WTC11 (cell line): ENCODE measurements at regions not wholly inside any gene's neighbourhood (a gene's known extent, or its start where the extent isn't known, plus 50 kb on each side); places are given as distances from the start of the nearest gene placed in this dataset.

Experiments used
- ATAC-seq: fragments of 200-7000 bp; cut with Tn5 transposase; 2 replicates; pipeline ENCODE4 v1.10.0; 2021; ENCODE audit warnings: mild to moderate bottlenecking, moderate library complexity
- CTCF ChIA-PET: fragments of 300-600 bp; sonication (Branson Sonifier 250); formaldehyde crosslinking; loops from one replicate; lab custom pipeline; 2021; ENCODE audit warnings: antibody characterized with exemption; lab: Charles Lee
- POLR2A ChIA-PET: fragments of 350-600 bp; sonication (Branson Sonifier 250); formaldehyde crosslinking; loops from one replicate; lab custom pipeline; 2021; ENCODE audit warnings: antibody characterized with exemption; lab: Charles Lee
- DNase-seq: peaks from one replicate; pipeline ENCODE4 v3.0.0; 2021; ENCODE audit warnings: low spot score
- H3K27ac Mint-ChIP-seq: 2 replicates; pipeline ENCODE4 v1.8.0; 2021; ENCODE audit warnings: mixed read lengths
- H3K27me3 Mint-ChIP-seq: 2 replicates; pipeline ENCODE4 v1.8.0; 2021; ENCODE audit warnings: low read depth, mild to moderate bottlenecking, moderate library complexity, mixed read lengths
- H3K36me3 Mint-ChIP-seq: 2 replicates; pipeline ENCODE4 v1.8.0; 2021; ENCODE audit warnings: mixed read lengths
- H3K4me1 Mint-ChIP-seq: 2 replicates; pipeline ENCODE4 v1.8.0; 2022; ENCODE audit warnings: mixed read lengths
- H3K4me3 Mint-ChIP-seq: 2 replicates; pipeline ENCODE4 v1.8.0; 2021; ENCODE audit warnings: mild to moderate bottlenecking, moderate library complexity, mixed read lengths
- H3K9me3 Mint-ChIP-seq: 2 replicates; pipeline ENCODE4 v1.8.0; 2021; ENCODE audit warnings: mixed read lengths
- ERG ChIP-seq: fragments of 250-450 bp; sonication (Bioruptor Pico); IDR thresholded peaks from 2 replicates; pipeline ENCODE4 v1.8.0; 2021; ENCODE audit warnings: mild to moderate bottlenecking
- HMGA2 ChIP-seq: fragments of 250-450 bp; sonication (Bioruptor Pico); IDR thresholded peaks from 2 replicates; pipeline ENCODE4 v1.4.0; 2021; ENCODE audit warnings: mild to moderate bottlenecking, moderate library complexity
- IRF1 ChIP-seq: sonication (generic); formaldehyde crosslinking; IDR thresholded peaks from 2 replicates; pipeline ENCODE4 v1.8.0; 2023; ENCODE audit warnings: missing genetic modification reagents
- IRF2 ChIP-seq: sonication (generic); formaldehyde crosslinking; IDR thresholded peaks from 2 replicates; pipeline ENCODE4 v1.8.0; 2022; ENCODE audit warnings: low read depth, missing genetic modification reagents, borderline replicate concordance
- JAZF1 ChIP-seq: fragments of 250-450 bp; sonication (Bioruptor Pico); IDR thresholded peaks from 2 replicates; pipeline ENCODE4 v1.9.0; 2021; ENCODE audit warnings: moderate library complexity, mild to moderate bottlenecking, inconsistent platforms
- MXD4 ChIP-seq: fragments of 250-450 bp; sonication (Bioruptor Pico); IDR thresholded peaks from 2 replicates; pipeline ENCODE4 v1.8.0; 2021; ENCODE audit warnings: mild to moderate bottlenecking, moderate library complexity, borderline replicate concordance
- MYBL2 ChIP-seq: sonication (generic); formaldehyde crosslinking; IDR thresholded peaks from 2 replicates; pipeline ENCODE4 v1.8.1; 2023; ENCODE audit warnings: mild to moderate bottlenecking, moderate library complexity, missing genetic modification reagents
- NFATC4 ChIP-seq: fragments of 250-450 bp; sonication (Bioruptor Pico); IDR thresholded peaks from 2 replicates; pipeline ENCODE4 v1.9.0; 2021; ENCODE audit warnings: mild to moderate bottlenecking
- NFYB ChIP-seq: sonication (generic); formaldehyde crosslinking; conservative IDR thresholded peaks from 2 replicates; pipeline ENCODE4 v1.8.0; 2022; ENCODE audit warnings: low read depth, missing genetic modification reagents
- NR1H2 ChIP-seq: sonication (generic); formaldehyde crosslinking; IDR thresholded peaks from 2 replicates; pipeline ENCODE4 v1.9.0; 2021; ENCODE audit warnings: mild to moderate bottlenecking, moderate library complexity, missing genetic modification reagents
- SMAD4 ChIP-seq: sonication (generic); formaldehyde crosslinking; IDR thresholded peaks from 2 replicates; pipeline ENCODE4 v1.8.0; 2022; ENCODE audit warnings: mild to moderate bottlenecking, missing genetic modification reagents
- SOX15 ChIP-seq: fragments of 250-450 bp; sonication (Bioruptor Pico); IDR thresholded peaks from 2 replicates; pipeline ENCODE4 v1.9.0; 2021; ENCODE audit warnings: mild to moderate bottlenecking
- ZNF232 ChIP-seq: sonication (generic); formaldehyde crosslinking; IDR thresholded peaks from 2 replicates; pipeline ENCODE4 v1.8.0; 2022; ENCODE audit warnings: mild to moderate bottlenecking, missing genetic modification reagents
- ZNF512 ChIP-seq: sonication (generic); formaldehyde crosslinking; IDR thresholded peaks from 2 replicates; pipeline ENCODE4 v1.8.1; 2022; ENCODE audit warnings: missing genetic modification reagents, borderline replicate concordance
- ZNF532 ChIP-seq: fragments of 250-450 bp; sonication (Bioruptor Pico); IDR thresholded peaks from 2 replicates; pipeline ENCODE4 v1.9.0; 2021; ENCODE audit warnings: mild to moderate bottlenecking, borderline replicate concordance
- TF ChIP-seq, protein P1 (sequence below): sonication (generic); formaldehyde crosslinking; IDR thresholded peaks from 2 replicates; pipeline ENCODE4 v1.8.1; 2023; ENCODE audit warnings: mild to moderate bottlenecking, missing genetic modification reagents
- TF ChIP-seq, protein P2 (sequence below): sonication (generic); formaldehyde crosslinking; conservative IDR thresholded peaks from 2 replicates; pipeline ENCODE4 v1.8.1; 2022; ENCODE audit warnings: mild to moderate bottlenecking, missing genetic modification reagents
- TF ChIP-seq, protein P3 (sequence below): sonication (generic); formaldehyde crosslinking; IDR thresholded peaks from 2 replicates; pipeline ENCODE4 v1.8.0; 2022; ENCODE audit warnings: missing genetic modification reagents
- TF ChIP-seq, protein P4 (sequence below): sonication (generic); formaldehyde crosslinking; IDR thresholded peaks from 2 replicates; pipeline ENCODE4 v1.8.0; 2022; ENCODE audit warnings: mild to moderate bottlenecking, missing genetic modification reagents

GRCh38 chr10:130834573-130834972 is 476.9 kb downstream of the TCERG1L start:
- H3K27ac Mint-ChIP-seq: no peak overlapping the region
- CTCF ChIA-PET: no interaction called here
- no peak for DNase-seq
- TF ChIP-seq IRF1 (CRISPR knock-in tag) (no peak), NFYB (no peak), MXD4 (CRISPR knock-in tag) (no peak), ERG (CRISPR knock-in tag) (no peak), ZNF512 (no peak), NR1H2 (CRISPR knock-in tag) (no peak), HMGA2 (CRISPR knock-in tag) (no peak)
- TF ChIP-seq, protein P1, sequence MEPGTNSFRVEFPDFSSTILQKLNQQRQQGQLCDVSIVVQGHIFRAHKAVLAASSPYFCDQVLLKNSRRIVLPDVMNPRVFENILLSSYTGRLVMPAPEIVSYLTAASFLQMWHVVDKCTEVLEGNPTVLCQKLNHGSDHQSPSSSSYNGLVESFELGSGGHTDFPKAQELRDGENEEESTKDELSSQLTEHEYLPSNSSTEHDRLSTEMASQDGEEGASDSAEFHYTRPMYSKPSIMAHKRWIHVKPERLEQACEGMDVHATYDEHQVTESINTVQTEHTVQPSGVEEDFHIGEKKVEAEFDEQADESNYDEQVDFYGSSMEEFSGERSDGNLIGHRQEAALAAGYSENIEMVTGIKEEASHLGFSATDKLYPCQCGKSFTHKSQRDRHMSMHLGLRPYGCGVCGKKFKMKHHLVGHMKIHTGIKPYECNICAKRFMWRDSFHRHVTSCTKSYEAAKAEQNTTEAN (CRISPR knock-in tag): no peak
- TF ChIP-seq, protein P2, sequence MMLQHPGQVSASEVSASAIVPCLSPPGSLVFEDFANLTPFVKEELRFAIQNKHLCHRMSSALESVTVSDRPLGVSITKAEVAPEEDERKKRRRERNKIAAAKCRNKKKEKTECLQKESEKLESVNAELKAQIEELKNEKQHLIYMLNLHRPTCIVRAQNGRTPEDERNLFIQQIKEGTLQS: no peak
- TF ChIP-seq, all 79 proteins: peak for 0
- H3K27me3 Mint-ChIP-seq: no peaks in the 10 kb centered on the region; the same call in 1 of the 2 replicates
- no peak overlapping the region for H3K4me3 Mint-ChIP-seq
- H3K9me3 Mint-ChIP-seq: peaks cover 63% of the 10 kb centered on the region
- peaks cover 57% of the 10 kb centered on the region for H3K36me3 Mint-ChIP-seq
- no peaks in the 10 kb centered on the region for H3K4me1 Mint-ChIP-seq
- ATAC-seq: no peak
- POLR2A ChIA-PET: interaction anchor here (0.6 kb wide), 1 partner anchor 72 kb away, joined by 3 read pairs; no protein-coding TSS in a partner anchor

DNA sequence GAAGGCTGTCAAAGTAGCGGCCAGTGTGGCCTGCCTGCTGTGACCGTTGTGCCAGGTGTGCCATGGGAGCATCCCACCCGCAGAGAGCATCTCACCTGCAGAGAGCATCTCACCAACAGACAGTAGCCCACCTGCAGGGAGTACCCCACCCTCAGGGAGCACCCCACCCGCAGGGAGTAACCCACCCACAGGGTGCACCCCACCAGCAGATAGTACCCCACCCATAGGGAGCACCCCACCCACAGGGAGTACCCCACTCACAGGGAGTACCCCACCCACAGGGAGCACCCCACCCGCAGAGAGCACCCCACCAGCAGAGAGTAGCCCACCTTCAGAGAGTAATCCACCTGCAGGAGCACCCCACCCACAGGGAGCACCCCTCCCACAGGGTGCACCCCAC is 476.5 kb downstream of the TCERG1L start:
- Mint-ChIP-seq H3K27ac (no peak overlapping the region), H3K4me3 (no peak overlapping the region), H3K36me3 (peaks cover 55% of the 10 kb centered on the region), H3K9me3 (peaks cover 62% of the 10 kb centered on the region), H3K27me3 (no peaks in the 10 kb centered on the region; the same call in 1 of the 2 replicates), H3K4me1 (no peaks in the 10 kb centered on the region)
- ChIA-PET POLR2A (no interaction called here), CTCF (no interaction called here)
- DNase-seq (no peak), ATAC-seq (no peak)
- TF ChIP-seq MYBL2 (CRISPR knock-in tag) (no peak), ERG (CRISPR knock-in tag) (no peak), SOX15 (CRISPR knock-in tag) (no peak), JAZF1 (CRISPR knock-in tag) (no peak), SMAD4 (CRISPR knock-in tag) (no peak), ZNF232 (CRISPR knock-in tag) (no peak), ZNF532 (CRISPR knock-in tag) (no peak), NFATC4 (no peak), NFYB (no peak), IRF2 (CRISPR knock-in tag) (no peak)
- TF ChIP-seq, protein P3, sequence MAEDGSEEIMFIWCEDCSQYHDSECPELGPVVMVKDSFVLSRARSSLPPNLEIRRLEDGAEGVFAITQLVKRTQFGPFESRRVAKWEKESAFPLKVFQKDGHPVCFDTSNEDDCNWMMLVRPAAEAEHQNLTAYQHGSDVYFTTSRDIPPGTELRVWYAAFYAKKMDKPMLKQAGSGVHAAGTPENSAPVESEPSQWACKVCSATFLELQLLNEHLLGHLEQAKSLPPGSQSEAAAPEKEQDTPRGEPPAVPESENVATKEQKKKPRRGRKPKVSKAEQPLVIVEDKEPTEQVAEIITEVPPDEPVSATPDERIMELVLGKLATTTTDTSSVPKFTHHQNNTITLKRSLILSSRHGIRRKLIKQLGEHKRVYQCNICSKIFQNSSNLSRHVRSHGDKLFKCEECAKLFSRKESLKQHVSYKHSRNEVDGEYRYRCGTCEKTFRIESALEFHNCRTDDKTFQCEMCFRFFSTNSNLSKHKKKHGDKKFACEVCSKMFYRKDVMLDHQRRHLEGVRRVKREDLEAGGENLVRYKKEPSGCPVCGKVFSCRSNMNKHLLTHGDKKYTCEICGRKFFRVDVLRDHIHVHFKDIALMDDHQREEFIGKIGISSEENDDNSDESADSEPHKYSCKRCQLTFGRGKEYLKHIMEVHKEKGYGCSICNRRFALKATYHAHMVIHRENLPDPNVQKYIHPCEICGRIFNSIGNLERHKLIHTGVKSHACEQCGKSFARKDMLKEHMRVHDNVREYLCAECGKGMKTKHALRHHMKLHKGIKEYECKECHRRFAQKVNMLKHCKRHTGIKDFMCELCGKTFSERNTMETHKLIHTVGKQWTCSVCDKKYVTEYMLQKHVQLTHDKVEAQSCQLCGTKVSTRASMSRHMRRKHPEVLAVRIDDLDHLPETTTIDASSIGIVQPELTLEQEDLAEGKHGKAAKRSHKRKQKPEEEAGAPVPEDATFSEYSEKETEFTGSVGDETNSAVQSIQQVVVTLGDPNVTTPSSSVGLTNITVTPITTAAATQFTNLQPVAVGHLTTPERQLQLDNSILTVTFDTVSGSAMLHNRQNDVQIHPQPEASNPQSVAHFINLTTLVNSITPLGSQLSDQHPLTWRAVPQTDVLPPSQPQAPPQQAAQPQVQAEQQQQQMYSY (CRISPR knock-in tag): no peak
- TF ChIP-seq, protein P4, sequence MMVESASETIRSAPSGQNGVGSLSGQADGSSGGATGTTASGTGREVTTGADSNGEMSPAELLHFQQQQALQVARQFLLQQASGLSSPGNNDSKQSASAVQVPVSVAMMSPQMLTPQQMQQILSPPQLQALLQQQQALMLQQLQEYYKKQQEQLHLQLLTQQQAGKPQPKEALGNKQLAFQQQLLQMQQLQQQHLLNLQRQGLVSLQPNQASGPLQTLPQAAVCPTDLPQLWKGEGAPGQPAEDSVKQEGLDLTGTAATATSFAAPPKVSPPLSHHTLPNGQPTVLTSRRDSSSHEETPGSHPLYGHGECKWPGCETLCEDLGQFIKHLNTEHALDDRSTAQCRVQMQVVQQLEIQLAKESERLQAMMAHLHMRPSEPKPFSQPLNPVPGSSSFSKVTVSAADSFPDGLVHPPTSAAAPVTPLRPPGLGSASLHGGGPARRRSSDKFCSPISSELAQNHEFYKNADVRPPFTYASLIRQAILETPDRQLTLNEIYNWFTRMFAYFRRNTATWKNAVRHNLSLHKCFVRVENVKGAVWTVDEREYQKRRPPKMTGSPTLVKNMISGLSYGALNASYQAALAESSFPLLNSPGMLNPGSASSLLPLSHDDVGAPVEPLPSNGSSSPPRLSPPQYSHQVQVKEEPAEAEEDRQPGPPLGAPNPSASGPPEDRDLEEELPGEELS (CRISPR knock-in tag): no peak
